NCI-H82 (cell line): ENCODE measurements at regions not wholly inside any gene's neighbourhood (a gene's known extent, or its start where the extent isn't known, plus 50 kb on each side); places are given as distances from the start of the nearest gene placed in this dataset.

Experiments
- DNase-seq: peaks from one replicate; lab custom pipeline; 2025; lab: John Stamatoyannopoulos, UW

- DNase-seq: peak; percentile 11
Observed at GRCh38 chr1:232477728-232478127, 152.2 kb downstream of the SIPA1L2 start.

GRCh38 chr1:232476538-232476950 lies 153.4 kb downstream of the SIPA1L2 start:
- DNase-seq: no peak

- DNase-seq: no peak
Observed at GRCh38 chr1:232474826-232475225, 155.1 kb downstream of the SIPA1L2 start.

- DNase-seq: no peak
Observed at GRCh38 chr1:232473900-232474299, 156.0 kb downstream of the SIPA1L2 start.

GRCh38 chr1:232473324-232473723 lies 156.6 kb downstream of the SIPA1L2 start:
- DNase-seq: no peak

- no peak for DNase-seq
Observed at GRCh38 chr1:232472485-232473041, 157.4 kb downstream of the SIPA1L2 start.

- no peak for DNase-seq
Observed at GRCh38 chr1:232471250-232471649, 158.7 kb downstream of the SIPA1L2 start.

- no peak for DNase-seq
Observed at GRCh38 chr1:232470711-232471110, 159.2 kb downstream of the SIPA1L2 start.

- no peak for DNase-seq
Observed at GRCh38 chr1:232468249-232468648, 161.7 kb downstream of the SIPA1L2 start.

- DNase-seq: no peak
Observed at GRCh38 chr1:232467073-232467760, 162.7 kb downstream of the SIPA1L2 start.

- DNase-seq: no peak
Observed at GRCh38 chr1:232464325-232464724, 165.6 kb downstream of the SIPA1L2 start.

GRCh38 chr1:232463225-232463624 lies 166.7 kb downstream of the SIPA1L2 start:
- peak; percentile 20 for DNase-seq

GRCh38 chr1:232462213-232462612 lies 167.7 kb downstream of the SIPA1L2 start:
- no peak for DNase-seq

- no peak for DNase-seq
Observed at GRCh38 chr1:232459826-232460225, 170.1 kb downstream of the SIPA1L2 start.

GRCh38 chr1:232459087-232459486 lies 170.8 kb downstream of the SIPA1L2 start:
- DNase-seq: no peak

- DNase-seq: no peak
Observed at GRCh38 chr1:232457595-232457994, 172.3 kb downstream of the SIPA1L2 start.

GRCh38 chr1:232456714-232457113 lies 173.2 kb downstream of the SIPA1L2 start:
- DNase-seq: no peak

- DNase-seq: no peak
Observed at GRCh38 chr1:232454227-232454886, 175.6 kb downstream of the SIPA1L2 start.

- no peak for DNase-seq
Observed at GRCh38 chr1:232452736-232453440, 177.0 kb downstream of the SIPA1L2 start.

GRCh38 chr1:232452117-232452516 lies 177.8 kb downstream of the SIPA1L2 start:
- DNase-seq: no peak

- DNase-seq: no peak
Observed at GRCh38 chr1:232451506-232451905, 178.4 kb downstream of the SIPA1L2 start.

- DNase-seq: no peak
Observed at GRCh38 chr1:232450615-232451014, 179.3 kb downstream of the SIPA1L2 start.

GRCh38 chr1:232447125-232447524 lies 182.8 kb downstream of the SIPA1L2 start:
- no peak for DNase-seq
